SK-N-SH treated with all-trans-retinoic acid at 6 μM for 48 hours (cell line): ENCODE measurements at regions not wholly inside any gene's neighbourhood (a gene's known extent, or its start where the extent isn't known, plus 50 kb on each side); places are given as distances from the start of the nearest gene placed in this dataset.

ENCODE experiments used
- ATAC-seq: fragments of 200-7000 bp; cut with Tn5 transposase; 3 replicates; pipeline ENCODE4 v1.9.1; 2020; ENCODE audit warnings: mild to moderate bottlenecking, moderate library complexity
- ARNTL ChIP-seq: fragments of 450-650 bp; formaldehyde crosslinking; IDR thresholded peaks from 2 replicates; pipeline ENCODE4 v1.5.0; 2020; ENCODE audit warnings: low read depth, mild to moderate bottlenecking, moderate library complexity, borderline replicate concordance
- BACH2 ChIP-seq: fragments of 250-450 bp; sonication (Bioruptor Pico); IDR thresholded peaks from 2 replicates; pipeline ENCODE4 v1.9.0; 2021; ENCODE audit warnings: mild to moderate bottlenecking, borderline replicate concordance
- CSDC2 ChIP-seq: fragments of 250-450 bp; sonication (Bioruptor Pico); IDR thresholded peaks from 2 replicates; pipeline ENCODE4 v1.5.0; 2020; ENCODE audit warnings: mild to moderate bottlenecking, moderate library complexity
- ESRRG ChIP-seq: fragments of 250-450 bp; sonication (Bioruptor Pico); IDR thresholded peaks from 2 replicates; pipeline ENCODE4 v1.6.1; 2021; ENCODE audit warnings: mild to moderate bottlenecking
- GLIS3 ChIP-seq: fragments of 250-450 bp; sonication (Bioruptor Pico); IDR thresholded peaks from 2 replicates; pipeline ENCODE4 v1.5.0; 2020; ENCODE audit warnings: mild to moderate bottlenecking, moderate library complexity
- OSR1 ChIP-seq: fragments of 250-450 bp; sonication (Bioruptor Pico); IDR thresholded peaks from 2 replicates; pipeline ENCODE4 v1.8.0; 2022; ENCODE audit warnings: moderate library complexity, mild to moderate bottlenecking, inconsistent platforms
- PPARA ChIP-seq: fragments of 250-450 bp; sonication (Bioruptor Pico); IDR thresholded peaks from 2 replicates; pipeline ENCODE4 v1.5.0; 2020; ENCODE audit warnings: mild to moderate bottlenecking, borderline replicate concordance
- RARB ChIP-seq: fragments of 250-450 bp; sonication (Bioruptor Pico); IDR thresholded peaks from 2 replicates; pipeline ENCODE4 v1.8.0; 2021; ENCODE audit warnings: mild to moderate bottlenecking, moderate library complexity
- TCF4 ChIP-seq: fragments of 250-450 bp; sonication (Bioruptor Pico); IDR thresholded peaks from 2 replicates; pipeline ENCODE4 v1.8.0; 2021; ENCODE audit warnings: mild to moderate bottlenecking, moderate library complexity, borderline replicate concordance
- TOX ChIP-seq: fragments of 250-450 bp; sonication (Bioruptor Pico); IDR thresholded peaks from 2 replicates; pipeline ENCODE4 v1.8.0; 2021; ENCODE audit warnings: mild to moderate bottlenecking, moderate library complexity, borderline replicate concordance
- ZC3H10 ChIP-seq: fragments of 250-450 bp; sonication (Bioruptor Pico); IDR thresholded peaks from 2 replicates; pipeline ENCODE4 v1.5.1; 2021; ENCODE audit warnings: mild to moderate bottlenecking, moderate library complexity
- ZFP30 ChIP-seq: fragments of 450-650 bp; formaldehyde crosslinking; IDR thresholded peaks from 2 replicates; pipeline ENCODE4 v1.5.0; 2022; ENCODE audit warnings: mild to moderate bottlenecking, moderate library complexity
- ZNF565 ChIP-seq: fragments of 450-650 bp; formaldehyde crosslinking; conservative IDR thresholded peaks from 2 replicates; pipeline ENCODE4 v1.5.0; 2020; ENCODE audit warnings: low read depth, mild to moderate bottlenecking, moderate library complexity
- ZNF70 ChIP-seq: fragments of 450-650 bp; formaldehyde crosslinking; IDR thresholded peaks from 2 replicates; pipeline ENCODE4 v1.5.0; 2020; ENCODE audit warnings: mild to moderate bottlenecking, moderate library complexity
- ZNF8 ChIP-seq: fragments of 450-650 bp; formaldehyde crosslinking; IDR thresholded peaks from 2 replicates; pipeline ENCODE4 v1.5.0; 2020; ENCODE audit warnings: mild to moderate bottlenecking, moderate library complexity
- TF ChIP-seq, protein P1 (sequence below): fragments of 250-450 bp; sonication (Bioruptor Pico); IDR thresholded peaks from 2 replicates; pipeline ENCODE4 v1.8.0; 2020; ENCODE audit warnings: mild to moderate bottlenecking, moderate library complexity, borderline replicate concordance
- TF ChIP-seq, protein P2 (sequence below): fragments of 250-450 bp; sonication (Bioruptor Pico); IDR thresholded peaks from 2 replicates; pipeline ENCODE4 v1.5.1; 2020; ENCODE audit warnings: low read depth, mild to moderate bottlenecking, moderate library complexity
- TF ChIP-seq, protein P3 (sequence below): fragments of 250-450 bp; sonication (Bioruptor Pico); IDR thresholded peaks from 2 replicates; pipeline ENCODE4 v1.8.0; 2021; ENCODE audit warnings: low read depth, mild to moderate bottlenecking, moderate library complexity, borderline replicate concordance

DNA sequence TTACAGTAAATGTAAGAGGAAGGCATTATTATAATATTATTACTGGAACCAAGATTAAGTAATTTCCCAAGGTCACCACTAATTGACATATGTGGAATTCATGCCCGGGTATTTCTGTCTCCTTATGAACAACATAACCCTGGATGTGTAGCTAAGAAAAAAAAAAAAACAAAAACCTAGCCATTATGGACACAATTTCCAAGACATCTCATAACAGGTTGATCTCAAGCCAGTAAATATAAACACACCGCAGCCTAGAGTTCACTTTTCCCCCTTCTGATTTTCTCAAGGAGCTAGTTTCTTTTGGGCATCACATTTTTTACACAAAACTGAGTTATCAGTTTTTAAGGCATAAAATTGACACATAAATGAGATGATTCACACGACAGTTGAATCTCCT, 306.5 kb upstream of the RSPO3 start:
- TF ChIP-seq ARNTL (CRISPR knock-in tag) (no peak), ESRRG (no peak), RARB (CRISPR knock-in tag) (no peak), CSDC2 (CRISPR knock-in tag) (no peak), ZC3H10 (CRISPR knock-in tag) (no peak), GLIS3 (CRISPR knock-in tag) (no peak)
- TF ChIP-seq, all 23 proteins: peak for 0
- no peak for ATAC-seq

DNA sequence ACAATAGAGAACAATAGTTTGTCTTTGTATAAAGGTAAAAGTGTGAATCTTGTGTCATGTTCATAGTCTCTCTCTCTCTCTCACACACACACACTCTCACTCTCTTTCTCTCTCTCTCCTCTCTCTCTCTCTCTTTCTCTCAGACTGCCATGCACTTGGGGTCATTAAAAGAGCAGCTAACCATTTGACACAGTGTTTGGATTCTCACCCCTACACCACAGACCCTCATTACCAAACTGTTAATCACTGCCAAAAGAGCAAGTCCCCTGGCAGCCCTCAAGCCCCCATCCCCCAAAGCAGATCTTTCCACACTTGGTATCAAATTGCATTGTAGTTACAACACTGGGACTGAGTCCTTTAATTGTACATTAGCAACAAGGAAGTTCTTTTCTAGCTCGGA, 305.8 kb upstream of the RSPO3 start:
- no peak for ATAC-seq
- TF ChIP-seq TCF4: no peak
- no peak for TF ChIP-seq GLIS3 (CRISPR knock-in tag)

DNA sequence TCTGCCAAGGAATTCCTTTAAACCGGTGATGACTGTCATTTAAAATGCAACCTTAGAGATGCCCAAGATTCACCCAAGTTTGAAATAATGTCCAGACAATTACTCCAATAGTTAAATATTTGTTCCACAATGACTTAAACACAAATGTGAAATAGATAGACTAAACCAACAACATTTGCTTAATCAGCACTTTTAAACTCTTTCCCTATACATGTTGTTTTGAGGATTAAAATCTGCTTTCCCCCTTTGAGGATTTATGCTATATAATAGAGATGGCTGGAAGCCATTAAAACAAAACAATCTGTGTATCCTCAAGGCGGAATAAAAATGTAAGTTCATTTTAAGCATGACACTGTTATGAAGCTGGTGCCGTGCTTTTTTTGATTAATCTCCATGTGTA, 297.8 kb upstream of the RSPO3 start:
- no peak for ATAC-seq
- no peak for TF ChIP-seq TOX (CRISPR knock-in tag)
- TF ChIP-seq, protein P1, sequence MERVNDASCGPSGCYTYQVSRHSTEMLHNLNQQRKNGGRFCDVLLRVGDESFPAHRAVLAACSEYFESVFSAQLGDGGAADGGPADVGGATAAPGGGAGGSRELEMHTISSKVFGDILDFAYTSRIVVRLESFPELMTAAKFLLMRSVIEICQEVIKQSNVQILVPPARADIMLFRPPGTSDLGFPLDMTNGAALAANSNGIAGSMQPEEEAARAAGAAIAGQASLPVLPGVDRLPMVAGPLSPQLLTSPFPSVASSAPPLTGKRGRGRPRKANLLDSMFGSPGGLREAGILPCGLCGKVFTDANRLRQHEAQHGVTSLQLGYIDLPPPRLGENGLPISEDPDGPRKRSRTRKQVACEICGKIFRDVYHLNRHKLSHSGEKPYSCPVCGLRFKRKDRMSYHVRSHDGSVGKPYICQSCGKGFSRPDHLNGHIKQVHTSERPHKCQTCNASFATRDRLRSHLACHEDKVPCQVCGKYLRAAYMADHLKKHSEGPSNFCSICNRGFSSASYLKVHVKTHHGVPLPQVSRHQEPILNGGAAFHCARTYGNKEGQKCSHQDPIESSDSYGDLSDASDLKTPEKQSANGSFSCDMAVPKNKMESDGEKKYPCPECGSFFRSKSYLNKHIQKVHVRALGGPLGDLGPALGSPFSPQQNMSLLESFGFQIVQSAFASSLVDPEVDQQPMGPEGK: no peak
- no peak for TF ChIP-seq OSR1 (CRISPR knock-in tag)
- no peak for TF ChIP-seq TCF4
- TF ChIP-seq, protein P2, sequence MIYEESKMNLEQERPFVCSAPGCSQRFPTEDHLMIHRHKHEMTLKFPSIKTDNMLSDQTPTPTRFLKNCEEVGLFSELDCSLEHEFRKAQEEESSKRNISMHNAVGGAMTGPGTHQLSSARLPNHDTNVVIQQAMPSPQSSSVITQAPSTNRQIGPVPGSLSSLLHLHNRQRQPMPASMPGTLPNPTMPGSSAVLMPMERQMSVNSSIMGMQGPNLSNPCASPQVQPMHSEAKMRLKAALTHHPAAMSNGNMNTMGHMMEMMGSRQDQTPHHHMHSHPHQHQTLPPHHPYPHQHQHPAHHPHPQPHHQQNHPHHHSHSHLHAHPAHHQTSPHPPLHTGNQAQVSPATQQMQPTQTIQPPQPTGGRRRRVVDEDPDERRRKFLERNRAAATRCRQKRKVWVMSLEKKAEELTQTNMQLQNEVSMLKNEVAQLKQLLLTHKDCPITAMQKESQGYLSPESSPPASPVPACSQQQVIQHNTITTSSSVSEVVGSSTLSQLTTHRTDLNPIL (CRISPR knock-in tag): no peak
- no peak for TF ChIP-seq RARB (CRISPR knock-in tag)
- no peak for TF ChIP-seq ESRRG
- no peak for TF ChIP-seq ZFP30 (CRISPR knock-in tag)
- no peak for TF ChIP-seq ZNF8 (CRISPR knock-in tag)
- no peak for TF ChIP-seq ZNF565 (CRISPR knock-in tag)

DNA sequence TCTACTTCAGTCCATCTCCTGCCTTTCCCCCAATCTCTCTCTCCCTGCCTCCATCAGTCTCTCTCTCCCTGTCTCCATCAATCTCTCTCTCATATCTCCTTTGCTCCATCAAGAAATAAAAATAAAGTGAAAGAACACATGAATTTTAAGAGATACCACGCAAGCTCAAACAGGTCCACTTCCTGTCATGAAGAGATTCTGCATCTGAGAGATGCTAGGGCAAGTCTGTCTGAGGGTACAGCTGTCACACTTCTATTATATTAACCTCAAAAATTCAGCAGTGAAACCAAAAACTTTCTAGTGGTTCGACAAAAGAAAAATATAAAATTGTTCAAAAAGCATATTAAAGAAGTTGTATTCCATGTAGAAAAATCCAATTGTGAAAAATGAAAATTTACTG, 296.8 kb upstream of the RSPO3 start:
- TF ChIP-seq ZNF8 (CRISPR knock-in tag): no peak
- TF ChIP-seq BACH2 (CRISPR knock-in tag): no peak
- no peak for ATAC-seq

DNA sequence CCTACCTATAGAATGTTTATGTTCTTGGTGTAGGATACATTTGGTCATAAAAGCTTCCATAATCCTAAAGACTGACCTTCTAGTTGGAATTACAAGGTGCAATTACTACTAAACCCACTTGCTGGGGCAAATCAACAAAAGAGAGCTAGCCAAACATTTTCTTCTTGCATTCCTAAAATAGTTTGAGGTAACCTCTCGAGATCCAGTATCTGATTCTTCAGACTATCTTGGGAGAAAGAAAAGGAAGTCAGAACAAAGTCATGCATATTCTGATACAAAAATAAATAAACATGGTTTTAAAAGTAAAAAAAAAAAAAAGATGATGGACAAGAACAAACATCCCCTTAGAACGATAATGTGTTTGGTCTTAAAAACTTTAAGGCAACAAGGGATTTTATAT, 294.2 kb upstream of the RSPO3 start:
- ATAC-seq: no peak
- TF ChIP-seq, protein P3, sequence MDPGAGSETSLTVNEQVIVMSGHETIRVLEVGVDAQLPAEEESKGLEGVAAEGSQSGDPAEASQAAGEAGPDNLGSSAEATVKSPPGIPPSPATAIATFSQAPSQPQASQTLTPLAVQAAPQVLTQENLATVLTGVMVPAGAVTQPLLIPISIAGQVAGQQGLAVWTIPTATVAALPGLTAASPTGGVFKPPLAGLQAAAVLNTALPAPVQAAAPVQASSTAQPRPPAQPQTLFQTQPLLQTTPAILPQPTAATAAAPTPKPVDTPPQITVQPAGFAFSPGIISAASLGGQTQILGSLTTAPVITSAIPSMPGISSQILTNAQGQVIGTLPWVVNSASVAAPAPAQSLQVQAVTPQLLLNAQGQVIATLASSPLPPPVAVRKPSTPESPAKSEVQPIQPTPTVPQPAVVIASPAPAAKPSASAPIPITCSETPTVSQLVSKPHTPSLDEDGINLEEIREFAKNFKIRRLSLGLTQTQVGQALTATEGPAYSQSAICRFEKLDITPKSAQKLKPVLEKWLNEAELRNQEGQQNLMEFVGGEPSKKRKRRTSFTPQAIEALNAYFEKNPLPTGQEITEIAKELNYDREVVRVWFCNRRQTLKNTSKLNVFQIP: no peak
- TF ChIP-seq, protein P2 (CRISPR knock-in tag): no peak
- TF ChIP-seq PPARA (CRISPR knock-in tag): no peak
- TF ChIP-seq ZNF8 (CRISPR knock-in tag): no peak
- TF ChIP-seq CSDC2 (CRISPR knock-in tag): no peak
- no peak for TF ChIP-seq RARB (CRISPR knock-in tag)
- no peak for TF ChIP-seq ZNF70 (CRISPR knock-in tag)
- TF ChIP-seq, protein P1: no peak

DNA sequence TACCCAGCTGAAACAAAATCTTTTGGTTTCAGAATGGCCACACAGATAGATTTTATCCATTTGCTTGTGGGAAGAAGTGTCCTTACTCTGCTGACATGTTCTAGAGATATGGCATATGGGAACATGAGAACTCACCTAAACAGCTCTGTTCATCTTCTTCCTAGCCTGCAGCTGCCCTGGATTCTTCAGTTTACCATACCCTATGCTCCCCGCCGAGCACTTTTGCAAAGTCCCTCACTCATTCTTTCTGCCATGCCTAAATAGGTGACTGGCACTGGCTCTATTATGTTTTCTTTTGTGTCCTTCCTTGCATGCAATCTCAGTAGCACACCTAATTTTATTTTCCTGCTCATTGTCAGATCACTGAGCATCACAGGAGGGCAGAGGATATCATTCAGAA, 293.7 kb upstream of the RSPO3 start:
- ATAC-seq: no peak
- TF ChIP-seq ZNF8 (CRISPR knock-in tag): no peak
